ENCODE measurements at regions not wholly inside any gene's neighbourhood (a gene's known extent, or its start where the extent isn't known, plus 50 kb on each side); places are given as distances from the start of the nearest gene placed in this dataset.
"Not testable (repeated sequence)": the region's sequence is repeated elsewhere in the genome, so short reads cannot be mapped to it uniquely, and the experiment has no call there.

DNA sequence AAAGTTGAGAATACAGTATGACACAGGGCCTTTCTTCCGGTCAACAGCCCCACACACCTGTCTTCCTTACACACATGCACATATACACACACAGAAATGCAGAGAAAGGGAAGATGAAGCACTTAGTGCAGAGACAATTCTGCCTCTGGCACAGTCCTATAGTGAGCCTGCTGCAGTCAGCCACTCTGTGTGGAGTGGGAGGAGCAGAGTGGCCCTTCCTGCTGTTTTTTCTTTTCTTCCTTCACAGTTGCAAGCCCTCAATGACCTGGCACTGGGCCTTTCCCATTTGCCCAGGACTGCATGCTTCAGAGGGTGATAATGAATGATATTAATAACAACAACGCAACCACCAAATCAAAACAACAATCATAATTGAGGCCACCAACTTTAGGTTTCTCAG, 527.0 kb upstream of the B3GAT1 start:
- no peak for ATAC-seq (replicated peaks)
- Mint-ChIP-seq H3K4me3 (no peak overlapping the region), H3K27ac (no peak overlapping the region), H3K36me3 (ENCODE audit: low read depth) (no peaks in the 10 kb centered on the region), H3K4me1 (no peaks in the 10 kb centered on the region), H3K9me3 (no peaks in the 10 kb centered on the region), H3K27me3 (peaks cover 21% of the 10 kb centered on the region)

DNA sequence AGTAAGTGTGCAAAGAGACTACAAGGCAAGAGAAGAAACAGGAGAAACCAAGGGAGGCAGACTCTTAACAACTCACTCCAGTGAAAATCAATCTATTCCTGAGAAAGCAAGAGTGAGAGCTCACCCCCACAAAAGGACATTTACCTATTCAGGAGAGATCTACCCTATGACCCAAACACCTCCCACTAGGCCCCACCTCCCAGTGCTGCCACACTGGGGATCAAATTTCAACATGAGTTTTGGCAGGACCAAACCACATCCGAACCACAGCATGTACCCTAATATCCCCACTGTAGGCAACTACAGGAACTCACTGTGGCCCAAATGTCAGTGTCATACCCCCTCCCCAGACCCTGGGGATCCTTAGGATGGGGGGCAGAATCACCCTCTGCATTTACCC, 526.2 kb upstream of the B3GAT1 start:
- Mint-ChIP-seq H3K4me3 (no peak overlapping the region), H3K27ac (no peak overlapping the region)
- no peak for ATAC-seq (replicated peaks)

DNA sequence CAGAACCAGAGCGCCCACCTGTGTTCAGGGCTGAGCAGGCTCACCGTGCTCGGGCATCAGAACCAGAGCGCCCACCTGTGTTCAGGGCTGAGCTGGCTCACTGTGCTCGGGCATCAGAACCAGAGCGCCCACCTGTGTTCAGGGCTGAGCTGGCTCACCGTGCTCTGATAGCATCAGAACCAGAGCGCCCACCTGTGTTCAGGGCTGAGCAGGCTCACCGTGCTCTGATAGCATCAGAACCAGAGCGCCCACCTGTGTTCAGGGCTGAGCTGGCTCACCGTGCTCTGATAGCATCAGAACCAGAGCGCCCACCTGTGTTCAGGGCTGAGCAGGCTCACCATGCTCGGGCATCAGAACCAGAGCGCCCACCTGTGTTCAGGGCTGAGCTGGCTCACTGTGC, 525.2 kb upstream of the B3GAT1 start:
- not testable (repeated sequence) for H3K9me3 Mint-ChIP-seq; H3K36me3 Mint-ChIP-seq (ENCODE audit: low read depth); H3K4me1 Mint-ChIP-seq; H3K4me3 Mint-ChIP-seq; ATAC-seq (replicated peaks); H3K27ac Mint-ChIP-seq
- peaks cover 28% of the 10 kb centered on the region for H3K27me3 Mint-ChIP-seq

More for the DNA sequence above, 526.2 kb upstream of the B3GAT1 start:
- Mint-ChIP-seq H3K27me3 (peaks cover 25% of the 10 kb centered on the region), H3K4me1 (no peaks in the 10 kb centered on the region), H3K36me3 (ENCODE audit: low read depth) (no peaks in the 10 kb centered on the region), H3K9me3 (no peaks in the 10 kb centered on the region)

DNA sequence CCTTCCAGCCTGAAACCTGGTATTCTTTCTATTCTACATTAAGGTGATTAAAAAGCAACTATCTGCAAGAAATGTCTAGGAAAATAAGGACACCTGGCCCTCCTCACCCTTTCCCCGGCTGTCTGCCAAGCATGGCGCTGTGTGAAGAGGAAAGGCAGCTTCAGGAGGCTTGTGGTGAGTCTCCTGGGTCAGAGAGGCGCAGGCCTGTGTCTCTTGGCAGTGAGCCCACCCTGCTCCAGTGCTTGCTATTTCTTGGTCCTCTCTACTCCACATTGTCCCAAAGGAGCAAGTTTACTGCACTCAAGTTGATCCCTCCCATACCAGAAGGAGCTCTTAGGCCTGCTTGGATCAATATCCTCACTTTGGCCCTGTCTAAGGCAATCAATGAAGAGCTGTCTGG, 520.7 kb upstream of the B3GAT1 start:
- H3K27me3 Mint-ChIP-seq, result peaks cover 27% of the 10 kb centered on the region
- H3K4me3 Mint-ChIP-seq, result no peak overlapping the region
- no peaks in the 10 kb centered on the region for H3K9me3 Mint-ChIP-seq
- no peaks in the 10 kb centered on the region for H3K4me1 Mint-ChIP-seq
- no peak overlapping the region for H3K27ac Mint-ChIP-seq
- no peaks in the 10 kb centered on the region for H3K36me3 Mint-ChIP-seq (ENCODE audit: low read depth)
- no peak for ATAC-seq (replicated peaks)

DNA sequence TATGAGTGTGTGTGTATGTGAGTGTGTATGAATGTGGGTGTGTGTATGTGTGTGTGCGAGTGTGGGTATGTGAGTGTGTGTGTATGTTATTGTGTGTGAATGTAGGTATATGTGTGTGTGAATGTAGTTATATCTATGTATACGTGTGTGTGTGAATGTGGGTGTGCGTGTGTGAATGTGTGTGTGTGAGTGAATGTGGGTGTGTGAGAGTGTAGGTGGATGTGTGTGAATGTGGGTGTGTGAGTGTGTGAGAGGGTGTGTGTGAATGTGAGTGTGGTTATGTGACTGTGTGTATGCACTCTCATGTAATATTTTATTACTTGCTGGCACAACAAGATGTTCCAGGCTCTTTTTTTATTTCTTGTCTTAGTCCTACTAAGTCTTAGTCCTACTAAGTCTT, 513.4 kb upstream of the B3GAT1 start:
- H3K9me3 Mint-ChIP-seq, result peaks cover 4% of the 10 kb centered on the region
- H3K4me1 Mint-ChIP-seq, result no peaks in the 10 kb centered on the region
- ATAC-seq (replicated peaks), result no peak
- H3K27me3 Mint-ChIP-seq, result peaks cover 20% of the 10 kb centered on the region
- no peak overlapping the region for H3K27ac Mint-ChIP-seq
- H3K36me3 Mint-ChIP-seq (ENCODE audit: low read depth), result no peaks in the 10 kb centered on the region
- H3K4me3 Mint-ChIP-seq, result no peak overlapping the region

DNA sequence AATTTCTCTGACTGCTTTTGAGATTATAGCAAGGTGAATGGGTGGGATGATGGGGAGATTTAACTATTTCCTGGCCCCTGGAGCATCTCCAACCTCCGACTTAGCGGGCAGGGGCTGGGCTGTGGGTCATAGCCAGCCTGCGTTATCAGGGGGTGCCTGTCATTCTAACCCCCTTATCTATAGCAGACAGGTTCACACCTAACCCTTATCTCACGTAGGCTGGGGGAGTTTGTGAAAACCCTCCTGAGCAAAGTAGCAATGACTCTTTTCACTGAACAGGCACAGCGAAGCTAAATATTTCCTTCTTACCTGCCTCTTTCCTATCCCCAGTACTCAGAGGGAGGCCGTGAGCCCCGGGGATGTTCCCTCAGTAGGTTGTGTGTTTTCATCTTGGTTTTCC, 511.4 kb upstream of the B3GAT1 start:
- H3K36me3 Mint-ChIP-seq (ENCODE audit: low read depth), result no peaks in the 10 kb centered on the region
- peaks cover 4% of the 10 kb centered on the region for H3K9me3 Mint-ChIP-seq
- no peaks in the 10 kb centered on the region for H3K4me1 Mint-ChIP-seq
- H3K4me3 Mint-ChIP-seq, result no peak overlapping the region
- peaks cover 31% of the 10 kb centered on the region for H3K27me3 Mint-ChIP-seq
- H3K27ac Mint-ChIP-seq, result no peak overlapping the region
- ATAC-seq (replicated peaks), result no peak

DNA sequence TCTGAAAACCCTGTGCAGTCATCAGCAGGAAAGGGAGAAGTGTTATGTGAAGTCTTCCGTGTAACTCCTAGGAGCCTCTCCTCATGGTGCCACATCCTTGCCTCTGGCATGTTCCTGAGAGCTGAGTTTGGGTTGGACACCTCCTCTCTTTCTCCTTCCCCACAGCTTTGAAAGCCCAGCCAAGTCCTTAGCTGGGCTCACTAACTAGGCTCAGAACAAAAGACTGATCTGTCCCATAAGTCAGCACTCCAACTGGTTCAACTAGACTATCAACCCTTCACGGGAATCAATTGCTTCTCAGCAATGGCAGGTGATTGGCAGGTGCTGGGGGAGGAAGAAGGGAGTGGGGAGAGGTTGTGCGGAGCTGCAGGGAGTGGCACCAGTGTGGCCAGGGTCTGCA, 509.9 kb upstream of the B3GAT1 start:
- Mint-ChIP-seq H3K27ac (no peak overlapping the region), H3K4me1 (no peaks in the 10 kb centered on the region), H3K27me3 (peaks cover 31% of the 10 kb centered on the region), H3K36me3 (ENCODE audit: low read depth) (no peaks in the 10 kb centered on the region), H3K9me3 (peaks cover 4% of the 10 kb centered on the region), H3K4me3 (no peak overlapping the region)
- no peak for ATAC-seq (replicated peaks)

DNA sequence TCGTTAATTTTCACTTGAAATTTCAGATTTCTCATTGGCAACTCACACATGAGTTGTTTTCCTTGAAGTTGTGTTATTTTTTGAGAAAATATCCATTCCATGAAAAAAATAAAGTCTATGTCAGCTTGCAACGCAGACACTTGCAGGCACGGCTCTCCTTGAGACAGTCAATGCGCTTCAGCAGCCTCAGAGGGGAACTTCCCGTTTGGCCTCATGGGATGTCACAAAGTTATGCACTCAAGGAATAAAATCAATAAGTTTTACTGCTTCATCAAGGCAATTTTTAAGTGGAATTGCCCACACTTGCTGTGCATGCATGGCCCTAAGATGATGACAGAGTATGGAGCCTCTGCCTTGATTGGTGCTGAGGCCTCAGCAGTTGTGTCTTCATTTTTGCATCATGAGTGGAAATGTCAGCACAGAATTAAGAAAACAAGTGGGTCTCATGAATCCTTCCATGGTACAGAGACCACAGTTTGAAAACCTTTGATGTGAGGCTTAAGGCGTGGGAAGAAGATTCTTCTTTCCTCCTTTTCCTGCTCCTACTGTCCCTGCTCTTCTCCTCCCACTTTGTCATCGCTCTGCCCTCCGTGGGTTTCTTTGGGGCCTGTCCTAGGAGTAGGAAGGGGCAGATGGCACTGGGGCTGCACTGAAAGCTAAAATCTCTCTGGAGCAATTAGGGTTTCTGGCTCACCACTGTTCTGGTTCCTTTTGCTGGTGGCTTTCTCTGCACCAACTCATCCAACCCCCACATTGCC, 509.0 kb upstream of the B3GAT1 start:
- H3K9me3 Mint-ChIP-seq, result peaks cover 4% of the 10 kb centered on the region
- no peak overlapping the region for H3K27ac Mint-ChIP-seq
- H3K4me1 Mint-ChIP-seq, result no peaks in the 10 kb centered on the region
- no peak overlapping the region for H3K4me3 Mint-ChIP-seq
- H3K27me3 Mint-ChIP-seq, result peaks cover 35% of the 10 kb centered on the region
- no peaks in the 10 kb centered on the region for H3K36me3 Mint-ChIP-seq (ENCODE audit: low read depth)
- no peak for ATAC-seq (replicated peaks)

DNA sequence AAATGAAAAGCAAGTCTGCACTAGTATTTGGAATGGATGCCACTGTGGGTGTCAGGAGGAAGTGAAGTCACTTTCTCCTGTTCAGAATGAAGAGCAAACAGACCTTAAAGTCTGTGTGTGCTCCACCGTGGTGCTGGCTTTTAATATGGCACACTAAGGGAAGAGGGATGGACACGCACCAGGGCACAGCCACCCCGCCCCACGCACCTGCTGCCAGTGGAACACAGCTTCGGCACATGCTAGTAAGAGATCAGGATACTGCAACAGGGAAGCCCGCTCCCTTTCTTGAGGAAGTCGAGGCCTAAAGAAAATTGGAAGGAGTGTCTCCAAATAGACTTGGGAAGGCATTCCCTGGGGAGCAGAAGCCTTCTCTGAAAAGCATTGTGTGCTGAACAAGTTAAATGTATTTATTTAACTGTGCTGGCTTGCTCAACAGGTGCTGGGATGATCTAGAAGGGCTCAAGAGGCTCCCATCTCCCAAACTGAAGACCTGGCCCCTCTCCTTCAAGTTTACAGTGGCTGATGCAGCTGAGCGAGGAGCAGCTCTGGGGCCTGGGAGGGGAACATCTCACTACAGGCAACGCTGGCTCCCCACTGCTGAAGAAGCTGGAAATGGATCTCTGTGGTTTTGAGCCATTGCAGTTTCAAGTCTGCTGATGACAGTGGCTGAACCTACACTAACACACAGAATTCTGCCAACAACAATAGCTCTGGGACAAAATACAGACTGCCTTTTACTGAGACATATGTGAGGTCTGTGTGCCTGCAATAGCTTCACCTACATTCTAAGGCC, 504.6 kb upstream of the B3GAT1 start:
- H3K27me3 Mint-ChIP-seq, result peaks cover 31% of the 10 kb centered on the region
- no peaks in the 10 kb centered on the region for H3K36me3 Mint-ChIP-seq (ENCODE audit: low read depth)
- no peaks in the 10 kb centered on the region for H3K4me1 Mint-ChIP-seq
- ATAC-seq (replicated peaks), result no peak
- H3K9me3 Mint-ChIP-seq, result no peaks in the 10 kb centered on the region
- no peak overlapping the region for H3K4me3 Mint-ChIP-seq
- H3K27ac Mint-ChIP-seq, result no peak overlapping the region

DNA sequence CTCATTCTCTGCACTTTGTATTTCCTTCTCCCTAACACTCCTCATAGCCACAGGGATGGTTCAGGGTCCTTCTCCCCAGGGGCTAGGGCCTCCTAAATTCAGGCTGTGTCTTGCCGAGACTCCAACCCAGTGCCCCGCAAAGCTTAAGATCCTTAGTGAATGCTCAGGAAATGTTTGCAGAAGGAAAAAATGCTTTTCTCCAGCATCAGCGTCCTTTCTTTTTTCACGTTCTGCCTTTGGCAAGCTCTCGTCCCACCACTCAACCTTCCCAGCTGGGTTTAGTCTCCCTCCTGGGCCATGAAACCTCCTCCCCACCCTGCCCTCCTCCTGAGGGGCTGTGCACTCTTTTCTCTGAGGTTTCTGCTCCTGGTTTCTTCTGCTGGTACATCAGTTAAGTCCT, 503.8 kb upstream of the B3GAT1 start:
- ATAC-seq (replicated peaks), result no peak
- H3K27me3 Mint-ChIP-seq, result peaks cover 33% of the 10 kb centered on the region
- H3K9me3 Mint-ChIP-seq, result no peaks in the 10 kb centered on the region
- H3K4me3 Mint-ChIP-seq, result no peak overlapping the region
- H3K27ac Mint-ChIP-seq, result no peak overlapping the region
- no peaks in the 10 kb centered on the region for H3K4me1 Mint-ChIP-seq
- no peaks in the 10 kb centered on the region for H3K36me3 Mint-ChIP-seq (ENCODE audit: low read depth)

DNA sequence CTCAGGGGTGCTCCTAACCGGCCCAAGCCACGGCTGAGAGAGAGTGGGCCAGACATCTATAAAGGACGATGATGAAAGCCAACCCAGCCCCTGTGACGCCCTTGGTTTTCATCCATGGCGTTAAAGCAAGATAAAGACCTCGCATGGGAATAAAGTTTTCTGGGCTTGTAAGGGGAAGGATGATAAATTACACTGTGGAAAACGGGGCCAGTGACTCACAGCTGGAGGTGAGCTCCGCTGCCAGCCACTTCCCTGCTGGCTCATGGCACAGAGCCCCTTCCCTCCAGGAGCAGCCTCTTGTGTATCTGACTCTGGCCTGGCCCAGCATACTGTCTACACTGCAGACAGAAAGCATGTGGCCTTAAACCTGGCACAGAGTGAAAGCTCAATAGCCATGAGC, 503.2 kb upstream of the B3GAT1 start:
- no peaks in the 10 kb centered on the region for H3K36me3 Mint-ChIP-seq (ENCODE audit: low read depth)
- no peak overlapping the region for H3K4me3 Mint-ChIP-seq
- no peaks in the 10 kb centered on the region for H3K9me3 Mint-ChIP-seq
- peaks cover 29% of the 10 kb centered on the region for H3K27me3 Mint-ChIP-seq
- no peaks in the 10 kb centered on the region for H3K4me1 Mint-ChIP-seq
- no peak overlapping the region for H3K27ac Mint-ChIP-seq
- ATAC-seq (replicated peaks), result no peak

DNA sequence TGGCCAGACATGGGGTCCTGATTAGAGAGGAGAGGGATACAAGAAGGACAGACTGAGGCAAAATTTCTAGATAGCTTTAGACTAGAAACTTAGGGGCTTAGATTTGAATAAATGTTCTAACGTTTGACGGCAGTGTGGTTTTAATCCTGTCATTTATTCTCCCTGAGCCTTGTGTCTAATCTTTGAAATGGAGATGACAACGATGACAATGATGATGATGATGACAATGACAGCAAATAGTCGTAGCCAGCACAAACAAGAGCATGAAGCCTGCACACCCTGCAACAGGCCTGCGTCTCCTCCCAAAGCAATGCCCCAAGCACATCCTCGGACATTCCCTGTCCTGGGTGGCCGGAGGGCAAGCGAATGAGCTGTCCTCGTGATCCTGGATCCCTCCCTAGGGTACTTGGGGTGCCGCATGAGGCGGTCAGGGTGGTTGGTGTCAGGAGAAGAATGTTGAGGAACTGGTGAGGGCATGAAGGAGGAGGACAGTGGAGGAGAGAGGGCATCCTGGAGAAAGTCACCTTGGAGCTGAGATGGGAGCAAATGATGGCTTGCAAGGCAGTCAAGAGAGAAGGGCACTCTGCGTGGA, 502.1 kb upstream of the B3GAT1 start:
- Mint-ChIP-seq H3K27me3 (peaks cover 20% of the 10 kb centered on the region), H3K4me1 (no peaks in the 10 kb centered on the region), H3K4me3 (no peak overlapping the region), H3K27ac (no peak overlapping the region), H3K9me3 (no peaks in the 10 kb centered on the region), H3K36me3 (ENCODE audit: low read depth) (no peaks in the 10 kb centered on the region)
- no peak for ATAC-seq (replicated peaks)

DNA sequence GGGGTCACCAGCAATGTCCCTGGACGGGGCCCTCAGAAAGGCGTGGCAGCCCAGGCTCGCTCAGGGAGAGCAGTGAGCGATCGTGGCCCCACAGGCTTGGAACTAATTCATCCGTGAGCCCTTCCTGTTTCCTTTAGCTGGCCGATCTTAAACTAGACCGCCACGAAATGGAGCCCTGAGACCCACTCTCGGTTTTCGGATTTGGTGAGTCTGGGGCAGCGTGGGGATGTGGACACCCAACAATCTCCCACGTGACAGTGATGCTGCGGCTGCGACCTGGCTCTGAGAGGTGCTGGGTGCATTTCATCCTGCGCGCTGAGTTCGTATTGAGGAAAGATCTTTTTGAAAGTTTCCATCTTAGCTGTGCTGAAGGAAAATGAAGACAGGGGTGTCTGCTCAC, 501.3 kb upstream of the B3GAT1 start:
- H3K27me3 Mint-ChIP-seq, result peaks cover 16% of the 10 kb centered on the region
- H3K9me3 Mint-ChIP-seq, result no peaks in the 10 kb centered on the region
- H3K4me1 Mint-ChIP-seq, result no peaks in the 10 kb centered on the region
- no peak for ATAC-seq (replicated peaks)
- no peak overlapping the region for H3K27ac Mint-ChIP-seq
- H3K36me3 Mint-ChIP-seq (ENCODE audit: low read depth), result no peaks in the 10 kb centered on the region
- H3K4me3 Mint-ChIP-seq, result no peak overlapping the region

DNA sequence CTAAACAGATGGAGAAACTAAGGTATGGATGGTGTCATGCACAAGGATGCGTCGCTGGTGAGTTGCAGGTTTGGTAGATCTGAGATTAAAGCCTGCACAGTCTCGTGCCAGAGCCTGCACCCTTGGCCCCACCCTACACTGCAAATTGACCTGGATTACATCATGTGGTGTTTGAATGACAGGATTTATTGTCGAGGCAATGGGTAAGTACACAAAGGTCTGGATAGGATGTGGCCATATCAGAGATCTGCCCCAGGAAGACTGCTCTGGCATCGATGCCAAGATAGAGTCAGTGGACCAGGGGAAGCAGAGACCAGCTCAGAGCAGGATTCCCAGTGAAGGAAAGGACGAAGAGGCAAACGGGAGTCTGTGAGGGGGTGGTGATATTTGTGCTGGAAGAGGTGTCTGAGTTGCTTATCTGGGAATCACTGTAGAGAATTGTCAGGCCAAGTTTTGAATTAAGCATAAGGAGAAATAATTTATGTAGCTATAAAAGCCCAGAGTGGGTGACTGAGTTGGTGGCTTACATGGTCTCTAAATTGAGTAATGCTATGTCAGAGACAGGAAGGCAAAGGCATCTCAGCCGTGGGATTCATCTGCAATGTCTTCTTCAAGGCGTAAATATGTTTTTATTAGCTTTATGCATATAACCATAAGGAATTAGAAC, 499.6 kb upstream of the B3GAT1 start:
- Mint-ChIP-seq H3K27ac (no peak overlapping the region), H3K4me1 (no peaks in the 10 kb centered on the region), H3K4me3 (no peak overlapping the region), H3K27me3 (peaks cover 19% of the 10 kb centered on the region), H3K9me3 (no peaks in the 10 kb centered on the region), H3K36me3 (ENCODE audit: low read depth) (no peaks in the 10 kb centered on the region)
- no peak for ATAC-seq (replicated peaks)

DNA sequence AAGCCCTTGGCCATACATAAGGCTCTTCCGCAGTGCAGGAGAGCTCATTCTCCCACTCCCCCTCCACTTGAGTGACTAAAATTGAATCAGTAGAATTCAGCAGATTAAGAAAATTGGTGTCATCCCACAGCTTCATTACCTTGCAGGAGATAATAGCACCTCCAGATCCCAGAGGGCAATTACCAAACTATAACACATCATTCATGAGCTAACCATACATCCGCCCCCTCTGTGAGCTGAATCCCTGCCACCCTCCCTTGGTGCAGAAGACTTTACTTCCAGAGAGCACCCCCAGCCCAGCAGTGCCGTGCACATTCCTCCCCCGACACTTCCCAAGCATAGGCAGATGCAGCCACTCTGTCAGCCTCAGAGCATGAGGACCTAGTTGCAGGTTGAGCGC, 496.5 kb upstream of the B3GAT1 start:
- no peak overlapping the region for H3K27ac Mint-ChIP-seq
- no peaks in the 10 kb centered on the region for H3K36me3 Mint-ChIP-seq (ENCODE audit: low read depth)
- no peak for ATAC-seq (replicated peaks)
- peaks cover 17% of the 10 kb centered on the region for H3K27me3 Mint-ChIP-seq
- H3K4me3 Mint-ChIP-seq, result no peak overlapping the region
- no peaks in the 10 kb centered on the region for H3K4me1 Mint-ChIP-seq
- no peaks in the 10 kb centered on the region for H3K9me3 Mint-ChIP-seq
